HG02798 (cell line): ENCODE measurements at regions not wholly inside any gene's neighbourhood (a gene's known extent, or its start where the extent isn't known, plus 50 kb on each side); places are given as distances from the start of the nearest gene placed in this dataset.

Source experiments
- ATAC-seq: cut with Tn5 transposase; IDR thresholded peaks from one replicate; pipeline ENCODE4 v1.9.1; 2021; ENCODE audit warnings: mild to moderate bottlenecking; ENCODE audit not compliant: unreplicated experiment, poor library complexity

DNA sequence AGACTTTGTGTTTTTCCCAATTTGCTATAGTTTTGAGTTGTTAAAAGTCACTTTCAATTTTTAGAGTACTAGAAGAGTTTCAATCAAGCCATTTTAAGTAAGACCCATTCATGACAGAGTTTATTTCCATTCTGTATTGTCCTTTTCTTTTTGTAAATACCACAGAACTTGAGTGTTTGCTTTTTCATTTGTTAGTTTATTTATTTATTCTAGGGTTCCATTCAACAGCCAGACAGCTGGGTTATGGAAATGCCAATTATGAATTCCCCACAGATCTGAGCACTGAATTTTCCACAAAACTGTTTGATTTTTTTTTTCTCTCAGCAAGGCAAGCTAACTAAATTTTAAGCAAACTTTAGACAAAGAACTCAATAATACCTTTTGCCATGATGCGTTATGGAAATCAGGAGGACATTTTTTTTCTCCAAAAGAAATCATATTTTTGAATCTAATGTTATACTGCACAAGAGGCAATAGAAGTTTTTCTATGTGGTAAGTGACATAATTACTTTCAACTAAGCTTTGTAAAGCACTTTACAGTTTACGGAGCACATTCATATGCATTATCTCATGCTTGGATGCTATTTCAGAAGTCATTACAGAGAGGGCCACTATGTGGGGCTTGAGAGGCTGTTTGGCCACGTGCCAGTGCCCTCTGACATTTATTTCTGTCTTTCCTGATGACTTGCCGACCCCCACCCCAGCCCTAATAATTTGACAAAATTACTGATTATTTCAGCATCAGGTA, 181.5 kb downstream of the VRK1 start:
- no peak for ATAC-seq

DNA sequence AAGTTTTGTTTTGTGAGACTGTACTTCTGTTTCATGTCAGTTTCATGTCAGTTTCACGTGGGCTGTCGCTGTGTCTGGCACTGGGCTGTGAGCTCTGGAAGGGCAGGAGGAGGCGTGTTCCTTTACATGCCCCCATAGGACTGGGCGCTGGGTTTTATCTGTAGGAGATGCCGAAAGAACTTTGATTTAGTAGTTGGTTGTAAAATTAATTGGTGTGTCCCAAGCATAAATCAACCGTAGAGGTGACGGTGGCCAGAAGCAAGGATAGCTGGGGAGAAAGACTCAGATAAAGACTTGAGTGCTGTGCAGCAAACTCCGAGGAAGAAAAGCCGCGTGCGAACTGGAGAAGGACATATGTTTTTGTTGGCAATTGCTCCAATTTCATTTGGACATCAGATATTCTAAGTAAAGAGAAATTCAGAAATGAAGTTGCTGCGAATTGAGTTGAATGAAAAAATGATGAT, 182.5 kb downstream of the VRK1 start:
- no peak for ATAC-seq

DNA sequence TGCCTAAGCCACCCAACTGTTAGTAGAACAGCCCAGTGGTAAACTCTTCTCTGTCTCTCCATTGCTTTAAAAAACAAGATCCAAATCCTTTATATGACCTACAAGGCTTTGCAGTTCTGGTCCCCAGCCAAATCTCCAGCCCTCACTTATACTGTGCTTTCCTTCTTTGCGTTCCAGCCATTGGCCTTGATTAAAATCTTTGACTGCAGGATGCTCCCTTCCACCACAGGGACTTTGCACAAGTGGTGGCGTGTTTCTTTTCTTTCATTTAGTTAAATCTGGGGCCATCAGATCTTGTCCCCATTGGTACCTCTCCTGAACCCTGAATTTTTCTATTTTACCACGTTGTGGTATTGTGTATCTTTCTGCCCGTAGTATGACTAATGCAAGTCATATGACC, 183.7 kb downstream of the VRK1 start:
- no peak for ATAC-seq

DNA sequence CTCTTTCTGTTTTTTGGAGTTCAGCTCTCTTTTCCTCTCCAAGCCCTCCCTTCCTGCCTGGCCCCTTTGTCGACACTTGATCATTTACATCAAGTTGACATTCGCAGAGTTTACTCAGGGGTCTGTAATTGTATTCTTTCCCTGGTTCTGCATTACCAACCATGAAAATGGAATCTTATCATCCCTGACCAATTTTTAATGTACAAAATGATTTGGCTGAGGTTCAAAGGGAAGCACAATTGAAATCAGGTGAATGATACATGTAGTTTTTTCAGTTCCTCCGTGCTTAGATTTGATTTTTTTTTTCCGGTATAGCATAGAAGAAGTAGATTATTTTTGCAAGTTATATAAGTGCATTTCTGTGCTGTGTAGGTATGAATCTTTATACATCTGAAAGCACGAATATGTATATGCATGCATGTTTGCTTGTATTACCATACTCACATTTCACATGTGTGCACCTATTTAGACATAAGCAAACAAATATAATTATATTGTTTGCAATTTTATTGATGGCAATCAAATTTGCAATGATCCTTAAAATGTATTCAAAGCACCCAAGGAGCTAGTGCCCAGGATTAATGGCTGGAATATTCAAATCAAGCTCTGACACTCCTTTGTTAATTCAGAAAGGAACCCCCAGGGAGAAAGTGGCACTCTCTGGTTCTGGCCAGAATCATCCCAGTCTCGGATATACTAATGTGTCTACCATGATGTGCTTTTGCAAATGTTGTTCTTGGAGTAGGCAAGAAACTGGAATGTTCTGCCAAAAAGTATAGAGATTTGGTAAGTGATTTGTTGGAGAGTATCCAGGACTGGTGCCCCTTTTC, 189.3 kb downstream of the VRK1 start:
- no peak for ATAC-seq

DNA sequence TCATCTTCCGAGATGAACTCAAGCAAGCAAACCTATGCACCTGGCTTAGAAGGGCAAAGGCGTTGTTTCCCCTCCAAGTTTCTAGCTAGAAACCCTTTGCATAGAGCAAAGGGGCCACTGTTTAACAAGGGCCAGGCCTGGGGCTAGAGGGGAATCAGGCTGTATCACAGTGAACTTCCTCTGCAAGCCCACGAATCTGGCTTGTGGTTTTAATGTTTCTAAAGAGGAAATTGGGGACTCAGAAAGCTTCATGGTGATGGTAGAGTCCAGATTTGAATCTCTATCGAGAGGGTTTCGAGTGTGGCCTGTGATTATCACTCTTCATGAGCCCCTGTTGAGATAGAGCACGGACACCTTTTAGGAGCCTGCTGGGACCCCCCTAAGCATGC, 189.9 kb downstream of the VRK1 start:
- ATAC-seq: no peak

DNA sequence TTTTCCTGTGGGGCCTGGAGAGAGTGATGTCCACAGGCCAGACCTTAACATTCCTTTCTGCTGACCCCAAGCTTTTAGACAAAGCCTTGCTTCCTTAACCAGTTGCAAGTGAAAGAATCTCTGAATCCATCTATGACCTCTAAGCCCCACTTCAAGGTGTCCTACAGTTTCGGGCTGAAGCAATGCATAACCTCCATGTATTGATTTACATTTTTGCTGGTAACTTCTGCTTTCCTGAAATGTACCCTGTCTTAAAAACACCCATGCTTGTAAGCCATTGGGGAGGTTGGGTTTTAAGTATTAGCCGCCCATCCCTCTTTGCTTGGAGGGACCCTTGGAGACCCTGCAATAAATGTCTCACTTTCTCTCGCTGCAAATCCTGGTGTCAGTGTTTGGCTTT, 190.6 kb downstream of the VRK1 start:
- ATAC-seq: no peak

- ATAC-seq: no peak
These were observed 192.1 kb downstream of the VRK1 start for GRCh38 chr14:96989306-96989705.

GRCh38 chr14:96991226-96991625, 194.0 kb downstream of the VRK1 start:
- no peak for ATAC-seq

DNA sequence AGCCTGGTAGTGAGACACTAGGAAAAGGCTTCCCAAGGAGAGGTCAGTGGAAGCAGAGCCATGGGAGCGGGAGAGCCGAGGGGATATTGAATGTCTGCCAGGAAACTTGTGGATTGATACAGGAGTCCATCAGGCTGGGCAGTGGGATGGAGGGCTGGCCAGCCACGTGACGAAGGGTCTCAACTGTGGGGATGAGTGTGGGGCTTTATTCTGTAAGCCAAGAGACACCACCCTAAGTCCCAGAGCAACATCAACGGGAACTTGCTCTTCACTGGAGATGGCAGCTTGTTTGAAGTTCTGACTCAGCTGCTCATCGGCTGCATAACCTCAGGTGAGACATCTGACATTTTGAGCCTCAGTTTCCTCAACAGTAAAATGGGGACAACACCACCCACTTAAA, 197.8 kb downstream of the VRK1 start:
- no peak for ATAC-seq

GRCh38 chr14:96997269-96997668, 200.1 kb downstream of the VRK1 start:
- no peak for ATAC-seq

DNA sequence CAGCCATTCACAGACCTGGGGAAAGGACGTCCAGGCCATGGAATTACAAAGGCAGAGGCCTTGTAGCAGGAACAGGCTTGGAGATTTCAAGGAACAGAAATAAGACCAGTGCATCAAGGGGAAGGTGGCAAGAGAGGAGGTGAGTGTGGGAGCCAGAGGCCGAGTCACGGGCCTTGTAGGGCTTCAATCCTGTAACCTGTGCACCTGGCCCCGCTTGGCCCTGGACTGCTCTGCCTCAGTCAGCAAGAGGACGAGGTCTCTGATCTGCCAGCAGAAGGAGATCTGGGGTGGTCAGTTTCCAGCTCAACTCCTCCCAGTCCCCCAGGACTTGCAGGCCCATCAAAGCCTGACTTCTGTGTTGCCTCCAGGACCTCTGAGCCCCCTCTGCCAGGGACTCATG, 200.8 kb downstream of the VRK1 start:
- ATAC-seq: no peak

GRCh38 chr14:96999654-97000155, 202.5 kb downstream of the VRK1 start:
- no peak for ATAC-seq

DNA sequence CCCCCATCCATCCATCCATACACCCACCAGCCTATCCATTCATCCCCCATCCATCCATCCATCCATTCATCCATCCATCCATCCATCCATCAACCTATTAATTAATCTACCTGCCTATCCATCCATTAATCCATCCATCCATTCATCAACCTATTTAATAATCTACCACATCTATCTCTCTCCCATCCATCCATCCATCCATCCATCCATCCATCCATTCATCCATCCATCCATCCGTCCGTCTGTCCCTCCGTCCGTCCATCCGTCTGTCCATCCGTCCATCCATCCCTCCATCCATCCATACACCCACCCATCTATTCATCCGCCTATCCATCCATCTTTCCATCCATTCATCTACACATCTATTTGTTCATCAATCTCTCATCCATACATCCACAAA, 205.3 kb downstream of the VRK1 start:
- ATAC-seq: no peak

- no peak for ATAC-seq
These were observed 208.8 kb downstream of the VRK1 start for GRCh38 chr14:97005934-97006333.

GRCh38 chr14:97010491-97011160, 213.4 kb downstream of the VRK1 start:
- ATAC-seq: no peak

- no peak for ATAC-seq
These were observed 216.7 kb downstream of the VRK1 start for GRCh38 chr14:97013878-97014277.

- ATAC-seq: no peak
These were observed 223.8 kb downstream of the VRK1 start for GRCh38 chr14:97021001-97021400.

DNA sequence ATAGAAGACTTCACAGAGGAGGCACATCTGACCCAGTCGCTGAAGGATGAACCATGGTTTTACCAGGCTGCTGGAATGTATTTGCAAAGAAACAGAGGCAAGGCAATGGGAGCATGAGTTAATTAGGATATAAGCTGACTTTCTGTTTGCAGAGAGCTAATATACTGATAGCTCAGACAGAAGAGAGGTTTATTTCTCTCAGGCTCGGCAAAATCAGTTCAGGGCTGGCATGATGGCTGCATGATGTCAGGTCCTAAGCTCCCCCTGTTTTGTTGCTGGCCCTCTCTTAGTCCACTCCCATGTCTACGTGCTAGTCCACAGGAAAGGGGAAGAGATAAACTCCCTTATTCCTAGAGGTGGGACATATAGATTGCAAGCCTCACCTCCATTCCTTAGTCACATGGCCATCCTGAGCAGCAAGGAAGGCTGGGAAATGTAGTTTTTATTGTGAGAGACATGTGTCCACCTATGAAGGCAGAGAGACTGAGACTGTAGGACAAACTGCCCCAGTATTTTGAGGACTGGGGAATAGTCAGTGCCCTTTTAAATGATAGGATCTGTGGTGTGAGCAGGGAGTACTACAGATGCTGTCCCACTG, 224.5 kb downstream of the VRK1 start:
- no peak for ATAC-seq

GRCh38 chr14:97022741-97023140, 225.6 kb downstream of the VRK1 start:
- no peak for ATAC-seq

DNA sequence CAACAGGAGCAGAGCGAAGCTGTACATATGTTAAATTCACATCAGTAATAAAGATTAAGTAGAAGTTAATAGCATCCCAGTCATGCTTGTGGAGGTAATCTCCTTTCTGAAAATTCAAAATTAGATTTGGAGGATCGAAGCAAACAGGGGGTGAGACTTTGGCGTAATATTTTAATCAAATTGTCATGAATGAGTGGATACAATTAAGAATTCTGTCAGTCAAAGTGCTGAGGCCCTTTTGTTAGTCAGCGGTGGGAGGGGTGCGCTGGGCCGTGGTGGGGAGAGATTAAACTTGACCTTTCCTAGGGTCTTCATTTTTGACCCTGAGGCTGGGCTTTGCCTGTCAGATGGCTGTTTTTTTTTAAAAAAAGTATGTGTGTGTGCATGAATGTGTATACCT, 226.7 kb downstream of the VRK1 start:
- ATAC-seq: no peak

DNA sequence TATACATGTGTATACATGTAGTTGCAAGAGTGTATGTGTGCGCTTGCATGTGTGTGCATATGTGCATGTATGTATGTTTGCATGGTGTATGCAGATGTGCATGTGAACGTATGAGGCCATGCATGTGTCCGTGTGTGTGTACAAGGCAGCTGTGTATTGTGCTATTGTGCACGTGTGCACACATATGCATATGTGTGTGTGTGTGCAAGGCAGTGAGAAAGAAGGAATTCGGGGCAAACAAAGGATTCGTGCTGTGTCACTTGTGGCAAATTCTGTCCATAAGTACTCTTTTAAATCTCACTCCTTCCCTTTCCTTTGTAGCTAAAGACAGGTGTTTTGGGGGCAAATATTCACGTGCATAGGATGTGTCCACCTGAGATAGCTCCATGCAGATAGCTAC, 227.1 kb downstream of the VRK1 start:
- no peak for ATAC-seq
